ENCODE measurements at regions not wholly inside any gene's neighbourhood (a gene's known extent, or its start where the extent isn't known, plus 50 kb on each side); places are given as distances from the start of the nearest gene placed in this dataset.

DNA sequence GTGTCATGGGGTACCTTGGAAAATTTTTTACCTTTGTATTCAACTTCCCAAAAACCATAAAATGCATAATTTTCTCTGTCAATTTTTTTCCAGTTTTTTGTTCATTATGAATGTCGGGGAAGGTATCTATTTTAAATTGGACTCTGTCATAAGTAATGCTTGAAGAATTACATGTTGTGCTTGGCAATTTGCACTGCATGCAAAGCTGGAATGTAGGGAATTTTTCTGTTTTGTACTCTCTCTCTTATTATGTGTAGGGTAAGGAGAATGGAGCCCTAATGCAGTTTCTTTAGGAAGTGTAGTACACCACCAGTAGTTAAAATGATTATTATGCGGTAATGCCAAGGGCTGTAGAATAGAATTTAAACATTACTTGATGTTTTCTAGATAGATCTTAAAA, 137.7 kb upstream of the LIMCH1 start:
- TF ChIP-seq TAF1 (conservative IDR thresholded peaks at IDR 0.05) (no peak), SP1 (IDR thresholded peaks at IDR 0.05) (no peak), RAD21 (IDR thresholded peaks at IDR 0.05) (no peak)
- TF ChIP-seq, protein P1, sequence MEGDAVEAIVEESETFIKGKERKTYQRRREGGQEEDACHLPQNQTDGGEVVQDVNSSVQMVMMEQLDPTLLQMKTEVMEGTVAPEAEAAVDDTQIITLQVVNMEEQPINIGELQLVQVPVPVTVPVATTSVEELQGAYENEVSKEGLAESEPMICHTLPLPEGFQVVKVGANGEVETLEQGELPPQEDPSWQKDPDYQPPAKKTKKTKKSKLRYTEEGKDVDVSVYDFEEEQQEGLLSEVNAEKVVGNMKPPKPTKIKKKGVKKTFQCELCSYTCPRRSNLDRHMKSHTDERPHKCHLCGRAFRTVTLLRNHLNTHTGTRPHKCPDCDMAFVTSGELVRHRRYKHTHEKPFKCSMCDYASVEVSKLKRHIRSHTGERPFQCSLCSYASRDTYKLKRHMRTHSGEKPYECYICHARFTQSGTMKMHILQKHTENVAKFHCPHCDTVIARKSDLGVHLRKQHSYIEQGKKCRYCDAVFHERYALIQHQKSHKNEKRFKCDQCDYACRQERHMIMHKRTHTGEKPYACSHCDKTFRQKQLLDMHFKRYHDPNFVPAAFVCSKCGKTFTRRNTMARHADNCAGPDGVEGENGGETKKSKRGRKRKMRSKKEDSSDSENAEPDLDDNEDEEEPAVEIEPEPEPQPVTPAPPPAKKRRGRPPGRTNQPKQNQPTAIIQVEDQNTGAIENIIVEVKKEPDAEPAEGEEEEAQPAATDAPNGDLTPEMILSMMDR (IDR thresholded peaks at IDR 0.05; ENCODE audit: low read depth, low read length, missing input control), result no peak
- TF ChIP-seq, protein P2, sequence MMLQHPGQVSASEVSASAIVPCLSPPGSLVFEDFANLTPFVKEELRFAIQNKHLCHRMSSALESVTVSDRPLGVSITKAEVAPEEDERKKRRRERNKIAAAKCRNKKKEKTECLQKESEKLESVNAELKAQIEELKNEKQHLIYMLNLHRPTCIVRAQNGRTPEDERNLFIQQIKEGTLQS (IDR thresholded peaks at IDR 0.05), result no peak
